GM10266 (cell line): ENCODE measurements at regions not wholly inside any gene's neighbourhood (a gene's known extent, or its start where the extent isn't known, plus 50 kb on each side); places are given as distances from the start of the nearest gene placed in this dataset.

Experiments used
- DNase-seq: peaks from one replicate; pipeline ENCODE4 v3.0.0; 2012; ENCODE audit errors: extremely low spot score
- TF ChIP-seq, protein P1 (sequence below): IDR thresholded peaks from 2 replicates; pipeline ENCODE4 v1.5.1; 2012; ENCODE audit warnings: mild to moderate bottlenecking, low read depth; ENCODE audit not compliant: control insufficient read depth, insufficient read depth; ENCODE audit errors: missing control alignments

DNA sequence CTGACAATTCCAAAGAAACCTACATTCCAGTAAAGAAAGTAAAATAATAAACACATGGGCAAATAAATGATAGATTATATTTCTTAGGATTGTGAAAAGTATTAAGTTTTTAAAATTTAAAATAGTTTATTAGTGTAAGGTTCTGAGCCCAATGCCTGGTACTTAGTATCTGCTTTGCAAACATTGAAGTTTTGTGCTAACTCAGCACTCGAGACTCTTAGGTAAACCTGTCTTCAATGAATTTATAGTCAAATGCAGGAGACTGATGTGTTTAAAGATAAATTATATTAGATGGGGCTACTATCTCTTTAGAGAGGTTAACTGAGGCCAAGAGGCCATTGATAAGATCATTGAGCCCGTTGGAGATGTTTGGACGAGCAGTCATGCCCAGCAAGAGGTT, 138.3 kb upstream of the SALL1 start:
- DNase-seq, result no peak
- TF ChIP-seq, protein P1, sequence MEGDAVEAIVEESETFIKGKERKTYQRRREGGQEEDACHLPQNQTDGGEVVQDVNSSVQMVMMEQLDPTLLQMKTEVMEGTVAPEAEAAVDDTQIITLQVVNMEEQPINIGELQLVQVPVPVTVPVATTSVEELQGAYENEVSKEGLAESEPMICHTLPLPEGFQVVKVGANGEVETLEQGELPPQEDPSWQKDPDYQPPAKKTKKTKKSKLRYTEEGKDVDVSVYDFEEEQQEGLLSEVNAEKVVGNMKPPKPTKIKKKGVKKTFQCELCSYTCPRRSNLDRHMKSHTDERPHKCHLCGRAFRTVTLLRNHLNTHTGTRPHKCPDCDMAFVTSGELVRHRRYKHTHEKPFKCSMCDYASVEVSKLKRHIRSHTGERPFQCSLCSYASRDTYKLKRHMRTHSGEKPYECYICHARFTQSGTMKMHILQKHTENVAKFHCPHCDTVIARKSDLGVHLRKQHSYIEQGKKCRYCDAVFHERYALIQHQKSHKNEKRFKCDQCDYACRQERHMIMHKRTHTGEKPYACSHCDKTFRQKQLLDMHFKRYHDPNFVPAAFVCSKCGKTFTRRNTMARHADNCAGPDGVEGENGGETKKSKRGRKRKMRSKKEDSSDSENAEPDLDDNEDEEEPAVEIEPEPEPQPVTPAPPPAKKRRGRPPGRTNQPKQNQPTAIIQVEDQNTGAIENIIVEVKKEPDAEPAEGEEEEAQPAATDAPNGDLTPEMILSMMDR, result no peak

DNA sequence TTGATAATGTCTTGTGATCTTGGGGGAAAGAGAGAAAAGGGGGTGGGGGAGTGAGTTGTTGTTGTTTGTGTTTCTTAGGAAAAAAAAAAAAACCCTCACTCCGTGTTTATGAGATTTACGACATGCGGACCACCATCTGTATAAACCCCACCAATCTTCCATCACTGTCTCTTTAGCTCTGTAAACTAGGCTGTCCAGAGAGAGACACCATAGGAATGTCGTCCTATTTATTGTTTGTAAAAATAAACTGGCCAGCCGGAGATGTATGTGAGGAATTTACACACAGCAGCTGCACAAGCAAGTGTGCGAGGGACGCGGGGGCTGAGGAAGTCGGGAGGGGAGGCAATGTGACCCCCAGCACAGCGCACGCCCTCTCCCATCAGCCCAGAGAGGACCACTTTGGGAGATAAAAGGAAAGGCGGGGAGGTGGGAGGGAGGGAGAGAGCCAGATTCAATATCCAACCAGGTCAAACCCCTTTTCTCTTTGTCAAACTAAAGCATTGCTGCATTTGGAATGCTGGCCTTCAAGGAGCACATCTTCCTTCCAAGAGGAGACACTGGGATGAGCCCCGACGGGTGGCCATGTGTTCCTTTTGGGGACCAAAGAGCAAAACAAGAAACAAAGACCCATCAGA, 136.2 kb upstream of the SALL1 start:
- TF ChIP-seq, protein P1, result no peak
- DNase-seq, result no peak

DNA sequence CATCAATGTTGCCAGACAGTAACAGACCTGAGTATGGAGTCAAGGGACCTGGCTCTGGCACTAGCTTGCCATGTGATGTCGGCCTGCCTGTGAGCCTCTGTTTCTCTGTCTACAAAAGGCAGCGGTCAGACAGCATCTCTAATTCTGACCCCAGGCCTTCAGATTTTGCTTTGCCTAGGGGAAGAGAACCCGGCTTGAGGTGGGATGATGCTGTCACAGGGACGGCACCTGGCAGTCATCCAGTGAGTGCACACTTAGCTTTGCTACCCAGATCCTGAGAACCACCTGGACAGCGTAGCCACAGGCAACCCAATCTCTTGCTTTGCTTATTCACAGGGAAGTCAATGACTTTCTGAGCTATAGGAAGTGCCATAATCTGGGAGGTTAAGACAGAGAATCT, 135.2 kb upstream of the SALL1 start:
- TF ChIP-seq, protein P1, result no peak
- no peak for DNase-seq

DNA sequence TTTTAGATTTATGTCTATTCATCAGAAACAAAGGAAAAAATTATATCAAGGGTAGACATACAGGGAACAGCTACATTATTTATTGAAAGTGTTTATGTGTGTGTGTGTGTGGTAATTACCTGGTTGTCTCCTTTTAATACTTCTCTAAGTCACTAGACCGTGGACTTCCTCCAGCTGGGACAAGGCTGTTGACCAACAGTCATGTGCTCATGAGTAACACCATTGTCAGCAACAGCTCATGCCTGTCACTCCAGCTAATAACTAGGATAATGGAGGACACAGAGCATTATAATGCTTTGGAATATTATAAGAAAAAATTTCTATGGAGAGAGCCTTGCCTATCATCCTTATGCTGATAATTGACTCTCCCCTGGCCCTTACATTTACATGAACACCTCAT, 125.3 kb upstream of the SALL1 start:
- TF ChIP-seq, protein P1, result no peak
- no peak for DNase-seq

DNA sequence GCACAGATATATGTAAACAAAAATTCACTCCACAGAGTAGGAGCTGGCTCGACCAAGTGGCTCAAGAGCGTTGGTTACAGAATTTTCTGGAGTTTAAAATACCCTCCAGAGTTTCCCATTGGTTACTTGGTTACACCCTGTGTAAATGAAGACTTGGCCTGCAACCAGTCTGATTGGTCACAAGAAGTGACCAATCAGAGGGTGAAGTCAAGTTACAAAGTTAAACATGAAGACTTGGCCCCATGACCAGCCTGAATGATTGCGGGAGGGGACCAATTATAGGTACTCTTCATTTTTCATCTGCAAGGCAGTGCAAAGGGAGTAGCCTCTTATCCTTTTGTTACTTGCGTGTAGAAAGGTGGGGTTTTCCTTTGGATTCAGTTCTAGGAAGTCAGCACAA, 121.3 kb upstream of the SALL1 start:
- TF ChIP-seq, protein P1, result no peak
- no peak for DNase-seq

DNA sequence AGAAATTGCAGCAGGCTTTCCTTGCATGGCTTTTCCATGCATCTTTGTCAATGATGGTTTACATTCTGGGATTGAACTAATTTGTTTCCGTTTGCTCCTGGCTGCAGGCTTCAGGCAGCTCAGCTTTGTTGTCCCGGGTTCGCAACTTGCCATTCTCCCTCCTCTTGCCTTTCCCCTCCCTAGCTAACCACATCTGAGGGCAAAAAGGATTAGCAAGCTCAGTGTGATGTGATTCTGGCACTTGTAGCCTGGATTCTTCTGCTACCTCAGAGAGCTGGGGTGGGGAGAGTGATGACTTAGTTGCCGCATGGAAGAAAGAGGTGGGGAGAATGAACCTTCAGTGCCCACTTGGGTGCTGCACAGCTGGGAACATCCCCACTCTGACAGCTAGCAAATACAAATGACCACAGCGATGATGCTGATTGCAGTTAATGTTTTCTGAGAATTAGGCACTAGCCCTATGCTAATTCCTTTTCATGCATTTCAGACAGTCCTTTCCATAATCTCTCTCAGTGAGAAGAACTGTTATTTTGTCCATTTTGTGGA, 120.2 kb upstream of the SALL1 start:
- TF ChIP-seq, protein P1, result no peak

DNA sequence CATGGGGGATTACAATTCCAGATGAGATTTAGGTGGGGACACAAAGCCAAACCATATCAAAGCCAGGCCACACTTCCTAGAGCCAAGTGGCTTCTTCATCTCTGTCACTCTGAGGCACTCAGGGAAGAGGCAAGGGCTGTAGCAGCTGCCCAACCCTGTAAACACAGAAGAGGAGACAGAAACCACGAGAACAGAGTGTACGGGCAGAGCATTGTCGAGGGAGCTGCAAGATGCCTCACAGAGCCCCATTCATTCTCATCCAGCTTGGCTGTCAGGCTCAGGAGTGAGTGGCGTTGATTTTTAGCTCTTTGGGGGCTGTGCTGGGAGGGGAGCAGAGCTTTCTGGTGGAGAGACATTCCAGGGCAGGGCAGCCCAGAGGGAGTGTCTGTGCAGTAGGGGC, 117.2 kb upstream of the SALL1 start:
- TF ChIP-seq, protein P1, result no peak
- no peak for DNase-seq

More for the DNA sequence above, 120.2 kb upstream of the SALL1 start:
- no peak for DNase-seq
